HS-27A (cell line): ENCODE measurements at regions not wholly inside any gene's neighbourhood (a gene's known extent, or its start where the extent isn't known, plus 50 kb on each side); places are given as distances from the start of the nearest gene placed in this dataset.

Experiments used
- DNase-seq: peaks from one replicate; pipeline ENCODE4 v3.0.0-alpha.2; 2012; ENCODE audit warnings: low read depth, missing footprints

DNA sequence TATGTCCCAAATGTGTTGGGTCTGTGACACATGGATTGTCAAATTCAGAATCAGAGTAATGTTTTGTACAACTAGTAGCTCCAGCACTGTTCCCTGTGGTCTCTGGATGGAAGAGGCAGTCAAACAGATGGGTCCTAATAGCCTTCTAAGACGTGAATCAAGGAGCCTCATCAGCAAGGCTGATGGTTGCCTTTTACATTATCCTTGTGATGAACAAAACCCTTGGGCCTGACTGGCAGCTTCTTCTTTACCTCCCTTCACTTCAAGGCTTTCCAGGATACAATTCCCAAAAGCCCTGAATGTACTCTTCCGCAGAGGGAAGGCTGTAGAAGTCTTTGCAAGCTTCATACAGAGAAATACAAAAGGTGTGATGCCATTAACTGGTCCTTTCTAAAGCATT is 633.3 kb downstream of the USP25 start:
- DNase-seq, result no peak

DNA sequence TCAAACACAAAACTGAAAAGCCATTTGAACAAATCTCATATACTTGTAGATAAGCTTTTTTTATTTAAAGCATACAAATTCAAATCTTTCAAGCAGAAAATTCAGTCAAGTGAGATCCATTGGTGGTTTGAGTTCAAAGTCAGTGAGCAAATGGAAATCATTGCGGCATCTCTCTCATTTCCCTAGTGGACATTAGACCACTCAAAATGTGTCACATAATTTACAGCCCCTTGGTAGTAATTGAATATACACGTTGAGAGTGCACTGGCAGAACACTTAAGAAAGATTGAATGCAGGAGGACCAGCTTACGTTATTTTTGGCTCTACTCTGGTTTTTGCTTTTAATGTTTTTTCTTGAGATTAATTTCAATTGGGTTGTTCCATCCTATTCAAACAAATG is 633.7 kb downstream of the USP25 start:
- no peak for DNase-seq

DNA sequence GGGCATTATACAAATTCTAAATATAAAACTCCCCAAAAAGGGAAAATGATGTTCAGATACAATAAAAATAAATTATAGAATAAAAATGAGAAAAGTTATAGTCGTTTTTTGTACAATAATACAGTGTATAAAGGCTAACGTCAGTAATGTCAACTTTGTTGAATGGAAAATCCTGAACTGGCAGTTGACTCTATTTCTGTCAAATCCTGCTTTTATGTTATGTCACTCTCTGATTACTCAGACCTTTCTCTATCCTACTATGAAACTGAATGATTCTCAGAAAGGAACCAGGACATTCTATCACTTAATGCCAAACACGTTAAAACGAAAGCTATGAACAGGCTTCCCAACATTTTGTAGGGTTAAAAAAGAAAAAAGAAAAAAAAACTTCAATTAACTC is 636.4 kb downstream of the USP25 start:
- no peak for DNase-seq

DNA sequence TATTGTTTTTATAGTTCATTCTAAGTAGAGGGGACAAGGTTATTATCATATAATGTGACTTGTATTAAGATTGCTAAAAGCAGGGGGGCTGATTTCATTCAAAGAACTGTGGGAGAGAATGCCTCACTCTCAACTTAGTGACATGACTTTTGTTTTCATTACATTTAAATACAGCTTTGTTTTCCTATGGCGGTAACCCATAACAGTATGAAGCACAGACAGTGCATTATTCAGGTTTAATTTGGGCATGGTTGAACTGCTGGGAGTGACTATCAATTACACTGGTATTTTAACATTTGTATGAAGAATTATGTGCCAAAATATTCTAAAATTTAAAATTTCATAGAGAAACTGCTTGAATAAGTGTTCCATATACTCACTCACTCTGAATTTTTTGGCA is 637.3 kb downstream of the USP25 start:
- no peak for DNase-seq

DNA sequence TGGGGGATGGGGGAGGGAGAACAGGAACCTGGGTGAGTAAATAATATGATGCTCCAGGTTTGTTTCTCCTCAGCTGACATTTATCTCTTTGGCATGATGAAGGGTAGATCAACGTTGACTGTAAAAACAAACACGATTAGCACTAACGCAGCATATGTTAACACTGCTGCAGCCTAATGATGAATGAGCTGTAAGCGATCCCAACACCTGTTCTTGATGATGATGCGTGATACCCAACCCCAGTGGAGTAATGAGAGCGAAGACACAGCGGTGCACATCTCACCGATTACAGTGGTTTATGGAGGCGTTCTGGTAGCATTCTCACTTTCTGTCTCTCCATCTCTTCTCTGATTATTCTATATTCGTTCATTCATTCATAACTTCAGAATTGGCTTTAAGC is 640.4 kb downstream of the USP25 start:
- DNase-seq, result no peak

DNA sequence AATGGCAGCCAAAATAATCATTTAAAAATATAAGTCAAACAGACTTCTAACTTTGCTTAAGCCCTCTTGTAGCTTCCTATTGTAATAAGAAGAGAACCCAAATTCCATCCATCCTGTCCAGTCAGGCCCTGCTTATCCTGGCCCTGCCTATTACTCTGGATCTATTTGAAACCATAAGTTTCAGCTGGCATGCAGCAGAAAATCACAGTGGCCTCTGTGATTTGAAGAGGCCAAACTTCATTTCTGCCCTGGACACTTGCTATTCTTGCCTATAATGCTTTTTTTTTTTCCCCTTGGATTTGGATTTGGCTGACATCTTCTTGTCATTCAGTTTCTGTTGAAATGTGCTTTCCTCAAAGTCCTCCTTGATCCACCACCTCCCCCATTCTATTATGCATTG is 642.8 kb downstream of the USP25 start:
- DNase-seq, result no peak

DNA sequence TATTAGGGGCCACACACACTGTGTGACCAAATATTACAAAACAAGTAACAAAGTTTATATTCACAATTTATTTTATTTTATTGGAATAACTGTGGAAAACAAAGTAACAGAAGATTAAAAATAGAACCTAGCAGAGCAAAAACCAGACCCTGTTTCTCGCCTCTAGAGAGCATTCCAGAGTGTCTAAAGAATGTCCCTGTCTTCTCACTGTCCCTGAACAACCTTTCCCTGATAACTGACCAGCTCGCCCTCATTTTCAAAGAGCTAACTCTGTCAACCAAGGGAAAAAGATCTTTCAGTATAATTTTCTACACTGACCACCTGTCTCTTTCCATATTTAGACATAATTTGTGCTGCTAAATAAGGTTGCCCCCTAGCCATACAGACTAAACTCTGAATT is 646.9 kb downstream of the USP25 start:
- no peak for DNase-seq

DNA sequence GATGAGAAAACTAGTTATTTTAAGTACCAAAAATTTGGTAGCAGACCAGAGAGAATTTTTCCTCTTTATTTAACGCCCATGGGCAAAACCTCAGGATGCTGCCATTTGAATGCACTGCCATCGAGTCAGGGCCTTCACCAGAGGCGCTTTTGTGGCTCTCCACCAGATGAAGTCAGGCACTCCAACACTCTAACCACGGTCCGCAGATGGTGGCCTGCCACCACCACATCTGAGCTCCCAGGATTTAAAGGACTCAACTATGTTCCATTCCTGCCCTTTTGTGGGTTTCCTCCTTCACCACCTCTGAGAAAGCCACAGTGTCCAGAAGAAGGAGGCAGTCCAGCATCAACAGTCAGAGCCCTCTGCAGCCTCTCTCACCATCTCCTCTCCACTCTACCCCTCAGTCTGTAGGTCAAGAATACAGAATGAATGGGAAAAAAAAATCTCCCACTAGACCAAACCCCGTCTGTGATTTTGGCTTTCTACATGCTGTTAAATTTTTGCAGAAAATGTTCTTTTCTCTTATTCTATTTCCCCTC is 647.4 kb downstream of the USP25 start:
- no peak for DNase-seq

DNA sequence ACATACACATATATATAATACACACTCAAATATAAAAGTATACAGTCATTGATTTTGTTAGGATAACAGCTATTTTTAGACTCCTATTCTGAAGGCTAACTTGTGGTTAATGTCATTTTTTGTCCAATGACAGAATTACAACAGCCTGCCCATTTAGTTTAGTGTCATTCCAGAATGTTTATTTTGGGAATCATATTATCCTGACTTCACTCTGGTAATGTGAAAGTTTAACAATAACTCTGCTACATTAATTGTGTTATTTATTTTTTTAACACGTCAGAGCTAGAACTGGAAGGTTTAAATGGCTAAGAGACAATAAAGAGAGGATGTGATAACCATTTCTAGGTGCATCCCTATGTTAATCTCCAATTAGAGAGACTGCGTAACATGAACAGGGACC is 648.1 kb downstream of the USP25 start:
- no peak for DNase-seq

DNA sequence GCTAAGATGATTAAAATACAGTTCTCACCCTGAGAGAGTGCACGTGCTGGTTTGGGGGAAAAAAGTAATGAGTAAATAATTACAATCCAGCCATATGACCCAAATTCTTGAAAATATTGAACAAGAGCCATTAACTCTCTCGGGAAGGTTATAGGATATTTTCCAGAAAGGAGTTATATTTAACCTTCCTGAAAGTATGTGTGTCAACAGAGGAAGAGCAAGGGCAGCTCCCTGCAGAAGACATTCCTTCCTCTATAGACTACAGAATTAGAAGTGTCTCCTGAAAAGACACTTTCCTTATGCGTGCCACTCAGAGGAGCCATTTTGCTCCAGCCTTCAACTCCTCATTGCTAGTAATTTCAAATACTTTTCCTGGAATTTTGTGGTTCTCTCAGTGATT is 648.7 kb downstream of the USP25 start:
- DNase-seq, result no peak

DNA sequence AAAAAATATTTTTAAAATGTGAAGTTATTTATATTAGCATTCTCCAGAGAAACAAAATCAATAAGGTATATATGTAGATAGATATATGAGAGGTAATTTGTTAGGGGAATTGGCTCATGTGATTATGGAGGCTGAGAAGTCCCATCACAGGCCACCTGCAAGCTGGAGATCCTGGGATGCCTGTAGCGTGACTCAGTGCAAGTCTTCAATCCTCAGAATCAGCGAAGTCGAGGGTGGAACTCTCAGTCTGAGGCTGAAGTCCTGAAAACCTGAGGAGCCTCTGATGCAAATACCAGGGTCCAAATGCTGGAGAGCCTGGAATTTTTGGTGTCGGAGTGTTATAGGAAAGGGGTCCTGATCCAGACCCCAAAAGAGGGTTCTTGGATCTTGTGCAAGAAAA is 658.5 kb downstream of the USP25 start:
- no peak for DNase-seq

DNA sequence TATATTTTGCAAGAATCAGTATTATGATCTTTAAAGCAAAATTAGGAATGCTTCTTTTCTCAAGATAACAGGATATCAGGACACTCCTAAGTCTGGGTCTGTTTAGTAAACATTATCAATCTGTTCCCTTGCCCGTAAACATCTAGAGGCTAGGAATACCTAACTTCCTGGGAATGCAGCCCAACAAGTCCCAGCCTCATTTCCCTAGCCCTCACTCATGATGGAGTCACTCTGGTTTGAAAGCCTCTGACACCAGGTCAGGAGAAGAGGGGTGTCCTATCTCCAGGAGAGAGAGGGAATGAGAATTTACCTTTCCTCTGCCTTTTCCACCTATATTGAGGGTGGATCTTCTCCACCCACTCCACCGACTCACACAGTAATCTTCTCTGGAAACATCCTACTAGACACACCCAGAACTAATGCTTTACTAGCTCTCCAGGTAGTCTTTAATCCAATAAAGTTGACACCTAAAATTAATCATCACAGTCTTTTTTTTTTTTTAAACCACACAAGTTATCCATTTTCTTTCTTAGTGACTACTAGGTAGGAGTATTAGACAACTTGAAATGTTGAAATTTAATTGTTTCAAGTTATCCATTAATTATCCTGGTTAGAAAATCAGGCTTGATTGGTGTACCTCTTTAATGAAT is 659.3 kb downstream of the USP25 start:
- no peak for DNase-seq

DNA sequence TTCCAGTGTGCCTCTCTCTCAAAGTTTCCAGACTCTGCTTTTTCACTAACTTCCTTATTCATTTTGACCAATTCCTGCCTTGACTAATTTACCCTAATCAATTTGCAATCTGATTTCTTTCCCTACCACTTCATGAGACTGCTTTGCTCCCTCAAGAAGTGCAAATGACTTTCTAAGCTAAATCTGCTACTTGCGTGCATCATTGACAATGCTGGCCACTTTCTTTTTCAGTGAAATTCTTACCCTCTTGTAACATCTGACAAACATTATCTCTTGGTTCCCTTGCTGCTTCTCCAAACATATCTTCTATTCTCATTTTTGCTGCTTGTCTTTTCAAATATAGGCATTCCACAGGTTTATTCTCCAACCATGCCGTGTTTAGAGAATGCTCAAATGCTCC is 659.9 kb downstream of the USP25 start:
- DNase-seq, result no peak

DNA sequence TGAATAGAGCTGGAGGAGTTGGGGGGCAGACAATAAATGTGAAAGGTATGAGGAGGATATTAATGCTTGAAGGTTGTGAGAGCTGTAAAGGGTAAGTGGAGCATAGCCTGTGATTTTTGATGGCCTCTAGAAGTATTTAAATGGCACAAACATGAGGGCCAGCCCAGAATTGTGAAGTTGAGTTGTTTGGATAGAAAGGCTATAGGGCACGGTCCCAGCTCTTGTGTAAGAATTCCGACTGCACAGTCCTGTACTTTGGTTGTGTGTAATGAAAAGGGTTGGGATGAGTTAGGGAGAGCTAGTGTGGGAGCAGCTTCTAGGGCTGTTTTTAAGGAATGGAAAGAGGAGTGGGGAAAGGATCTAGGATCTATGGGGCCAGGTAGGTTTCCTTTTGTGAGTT is 665.5 kb downstream of the USP25 start:
- DNase-seq, result no peak

DNA sequence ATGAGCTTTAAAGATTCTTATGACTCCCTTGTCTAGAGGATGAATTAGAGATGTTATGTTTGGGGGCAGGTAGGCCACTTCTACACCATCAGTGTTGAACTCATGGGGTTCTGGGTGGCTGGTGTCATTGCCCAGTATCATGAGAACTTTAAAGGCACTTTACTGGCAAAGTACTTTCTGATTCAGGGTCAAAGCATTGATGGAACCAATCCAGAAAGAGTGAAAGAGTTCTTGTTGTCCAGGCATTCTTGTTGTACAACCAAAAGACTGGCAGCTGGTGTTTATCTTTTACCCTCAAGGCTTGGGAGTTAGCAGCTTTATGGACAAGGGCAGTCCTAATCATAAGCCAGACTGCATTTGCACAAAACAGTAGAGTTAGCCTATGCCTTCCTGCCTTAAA is 673.0 kb downstream of the USP25 start:
- no peak for DNase-seq

DNA sequence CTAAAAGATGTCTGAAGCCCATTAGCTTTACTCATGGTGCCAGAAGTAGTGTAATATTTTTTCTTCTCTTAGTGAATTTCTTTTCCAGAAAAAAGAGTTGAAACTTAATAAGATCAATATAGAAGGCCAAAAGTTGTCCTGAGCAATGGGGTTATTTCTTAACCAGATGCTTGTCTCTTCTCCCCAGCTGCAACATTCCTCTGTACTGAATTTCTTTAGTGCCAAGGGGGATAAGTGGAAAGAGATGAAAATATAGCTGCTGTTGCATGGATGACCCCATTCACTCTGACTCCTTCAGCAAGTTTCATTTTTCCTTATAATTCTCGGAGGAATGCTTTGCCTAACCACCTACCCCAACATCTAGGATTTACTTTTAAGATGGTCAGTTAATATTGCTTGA is 675.0 kb downstream of the USP25 start:
- DNase-seq, result no peak

DNA sequence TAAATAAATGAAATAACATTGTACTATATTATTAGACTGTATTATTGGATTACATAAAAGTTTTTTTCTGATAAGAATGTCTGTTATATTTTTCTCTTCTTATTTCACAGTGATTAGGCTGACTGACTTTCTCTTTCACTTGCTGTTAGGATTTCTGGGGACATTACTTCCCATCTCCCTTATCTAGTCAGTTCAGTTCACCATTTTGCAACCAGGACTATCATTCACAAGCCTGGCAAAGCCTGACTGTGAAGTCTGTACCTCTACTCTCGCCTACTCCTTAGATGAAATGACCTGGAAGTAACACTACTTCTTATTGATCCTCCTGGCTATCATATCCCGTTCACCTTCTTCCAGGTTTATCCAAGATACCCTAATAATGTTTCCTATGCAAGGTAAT is 676.6 kb downstream of the USP25 start:
- no peak for DNase-seq

DNA sequence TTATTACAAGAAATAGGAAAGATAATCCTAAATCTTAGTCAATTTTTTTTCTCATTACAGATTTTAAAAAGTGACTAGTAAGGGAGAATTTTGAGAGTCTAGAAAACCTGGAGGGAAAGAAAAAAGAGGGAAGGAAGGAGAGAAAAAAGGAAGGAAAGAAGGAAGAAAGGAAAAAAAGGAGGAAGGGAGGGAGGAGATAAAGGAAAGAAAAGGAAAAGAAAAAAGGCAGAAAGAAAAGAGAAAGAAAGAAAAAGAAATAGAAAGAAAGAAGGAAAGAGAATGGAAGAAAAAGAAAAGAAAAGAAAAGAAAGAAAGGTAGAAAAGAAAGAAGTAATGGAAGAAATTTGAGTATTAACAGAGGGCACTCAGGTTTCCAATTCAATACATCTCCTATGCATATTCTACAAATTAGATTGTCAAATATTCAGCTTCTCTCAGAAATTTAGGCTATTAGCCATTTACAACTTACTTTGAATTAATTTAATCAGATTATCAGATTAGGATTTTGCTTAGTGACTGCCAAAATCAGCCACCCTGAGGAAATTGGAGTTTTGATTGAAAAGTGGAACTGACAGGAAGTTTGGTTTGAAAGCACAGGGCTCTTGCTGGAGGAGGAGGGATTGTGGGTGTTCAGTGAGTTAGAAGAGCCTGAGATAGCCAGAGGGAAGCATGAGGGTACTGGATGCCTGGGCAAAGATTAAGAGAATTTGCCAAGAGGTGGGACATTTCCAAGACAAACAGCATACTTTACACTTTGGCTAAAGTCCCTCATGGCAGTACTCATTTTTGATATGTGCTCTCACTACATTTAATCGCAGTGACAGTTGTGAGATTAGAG is 677.8 kb downstream of the USP25 start:
- no peak for DNase-seq

DNA sequence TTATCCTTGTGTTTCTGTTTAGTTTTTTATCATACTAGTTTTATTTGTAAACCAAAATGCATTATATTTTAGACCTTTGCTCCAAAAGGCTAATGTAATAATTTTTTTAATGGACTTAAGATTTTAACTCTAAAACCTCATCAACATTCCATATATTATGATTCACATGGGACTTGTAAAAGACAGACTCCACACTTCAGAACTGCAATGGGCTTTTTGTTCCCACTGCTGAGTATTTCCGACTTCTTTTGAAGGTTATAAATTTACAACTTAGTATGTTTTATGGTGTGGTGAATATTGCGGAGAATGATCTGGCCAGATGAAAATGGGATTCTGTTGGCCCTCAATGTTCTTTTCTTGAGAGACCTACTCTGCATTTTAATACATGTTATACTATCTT is 678.5 kb downstream of the USP25 start:
- no peak for DNase-seq

DNA sequence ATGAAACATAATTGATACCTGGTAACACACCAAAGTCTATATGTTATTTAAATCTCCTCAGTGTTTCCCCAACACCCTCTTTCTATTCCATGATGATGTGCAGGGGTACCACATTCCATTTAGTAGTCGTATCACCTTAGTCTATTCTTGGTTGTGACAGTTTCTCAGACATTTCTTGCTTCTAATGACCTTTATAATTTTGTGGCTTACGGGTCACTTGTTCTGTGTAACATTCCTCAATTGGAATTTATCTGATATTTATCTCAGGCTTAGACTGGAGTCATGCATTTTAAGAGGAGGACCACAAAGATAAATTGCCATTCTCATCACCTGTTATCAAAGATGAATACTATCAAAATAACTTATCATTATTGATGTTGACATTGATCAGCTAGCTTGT is 679.6 kb downstream of the USP25 start:
- no peak for DNase-seq

DNA sequence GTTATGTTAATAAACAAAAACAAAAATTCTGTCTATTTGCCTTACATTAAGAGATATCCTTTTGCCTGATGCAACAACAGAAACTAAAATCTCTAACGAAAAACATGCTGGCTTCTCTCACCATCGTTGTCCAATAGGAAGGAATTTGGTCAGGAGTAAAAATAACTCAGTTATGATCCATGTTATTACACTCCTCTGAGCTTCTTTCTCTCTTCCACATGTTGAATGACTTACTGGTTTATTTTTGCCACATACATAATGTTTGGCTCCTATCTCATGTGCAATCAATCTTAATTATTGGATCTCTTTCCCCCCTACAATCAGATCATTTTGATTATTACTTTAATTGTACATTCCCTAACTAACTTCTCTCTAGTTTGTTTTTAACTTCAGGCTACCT is 688.4 kb downstream of the USP25 start:
- DNase-seq, result no peak

DNA sequence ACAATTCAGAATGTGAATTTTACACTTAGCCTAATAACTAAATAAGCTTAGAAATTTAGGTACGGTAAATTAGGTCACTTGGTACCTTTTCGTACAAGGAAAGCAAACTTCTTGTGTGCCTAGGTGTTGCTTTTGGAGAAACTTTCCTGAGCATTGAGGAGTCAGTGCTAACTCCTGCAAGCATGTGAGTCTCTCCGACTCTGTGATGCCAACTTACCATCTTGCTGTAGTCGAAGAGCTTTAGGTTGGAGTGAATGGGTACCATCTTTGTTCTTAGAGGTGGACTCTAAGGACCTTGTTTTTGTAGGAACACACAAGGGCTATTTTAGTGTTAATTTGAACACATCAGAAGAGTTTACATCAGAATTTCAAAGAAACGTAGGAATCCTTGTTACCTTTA is 688.9 kb downstream of the USP25 start:
- no peak for DNase-seq

DNA sequence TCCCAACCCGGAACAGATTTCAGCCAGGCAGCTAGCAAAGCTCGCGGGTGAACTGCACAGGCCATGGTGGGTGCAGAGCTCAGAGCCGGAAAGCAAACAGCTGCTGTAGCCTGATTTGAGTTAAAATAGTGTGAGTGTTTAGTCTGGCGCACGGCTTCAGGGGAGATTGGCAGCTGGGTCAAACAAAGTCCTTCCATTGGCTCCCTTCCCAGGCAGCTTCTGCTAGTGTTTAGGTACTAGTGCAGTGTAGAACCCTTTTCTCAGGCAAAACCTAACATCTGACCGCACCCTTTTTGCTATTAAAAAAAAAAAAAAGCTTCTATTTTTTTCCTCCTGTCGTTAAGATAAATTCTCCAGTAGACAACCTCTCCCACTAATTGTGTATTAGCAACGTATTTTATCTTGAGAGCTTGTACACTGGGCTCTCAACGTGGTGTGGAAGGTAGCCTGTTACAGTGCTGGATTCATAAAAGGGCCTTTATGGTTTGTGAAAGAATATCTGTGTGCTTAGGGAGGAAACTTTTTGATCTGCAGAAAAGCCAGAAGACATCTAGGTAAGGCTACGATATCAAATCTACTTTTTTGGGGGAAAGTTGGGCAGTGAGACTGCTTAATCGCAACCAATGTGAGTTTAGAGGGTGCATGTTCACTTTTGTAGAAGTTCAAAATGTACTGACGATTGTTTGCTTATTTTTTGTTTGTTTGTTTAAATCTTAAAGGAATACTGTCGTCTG is 689.6 kb downstream of the USP25 start:
- no peak for DNase-seq
